Right renal cortex interstitium (tissue), 3 donors: ENCODE measurements at regions not wholly inside any gene's neighbourhood (a gene's known extent, or its start where the extent isn't known, plus 50 kb on each side); places are given as distances from the start of the nearest gene placed in this dataset.
"Not testable (repeated sequence)": the region's sequence is repeated elsewhere in the genome, so short reads cannot be mapped to it uniquely, and the experiment has no call there.

Experiments used
- DNase-seq, 3 donors: peaks; one replicate each; pipeline ENCODE4 v3.0.0-alpha.2; 2013; ENCODE audit warnings: low read depth in 3 of 3, low spot score in 2 of 3

GRCh38 chr2:5175231-5175630 lies 517.0 kb upstream of the SOX11 start:
- DNase-seq: no peak

- DNase-seq: no peak
These were observed 515.4 kb upstream of the SOX11 start for GRCh38 chr2:5176764-5177163.

- DNase-seq: no peak
These were observed 509.2 kb upstream of the SOX11 start for GRCh38 chr2:5183031-5183430.

- DNase-seq: no peak
These were observed 504.9 kb upstream of the SOX11 start for GRCh38 chr2:5187283-5187682.

GRCh38 chr2:5188636-5189035 lies 503.5 kb upstream of the SOX11 start:
- no peak for DNase-seq

GRCh38 chr2:5190023-5190422 lies 502.2 kb upstream of the SOX11 start:
- no peak for DNase-seq

- no peak for DNase-seq
These were observed 496.5 kb upstream of the SOX11 start for GRCh38 chr2:5195636-5196035.

GRCh38 chr2:5203134-5203755 lies 488.9 kb upstream of the SOX11 start:
- DNase-seq: no peak

GRCh38 chr2:5206742-5207141 lies 485.4 kb upstream of the SOX11 start:
- DNase-seq: not testable (repeated sequence)

- DNase-seq: no peak
These were observed 476.1 kb upstream of the SOX11 start for GRCh38 chr2:5215989-5216607.

- DNase-seq: no peak
These were observed 465.0 kb upstream of the SOX11 start for GRCh38 chr2:5227062-5227699.

GRCh38 chr2:5229574-5229973 lies 462.6 kb upstream of the SOX11 start:
- no peak for DNase-seq

- no peak for DNase-seq
These were observed 461.7 kb upstream of the SOX11 start for GRCh38 chr2:5230444-5230843.

GRCh38 chr2:5230855-5231254 lies 461.3 kb upstream of the SOX11 start:
- DNase-seq: no peak

- DNase-seq: no peak
These were observed 460.9 kb upstream of the SOX11 start for GRCh38 chr2:5231287-5231686.

- DNase-seq: no peak
These were observed 457.6 kb upstream of the SOX11 start for GRCh38 chr2:5234563-5234962.

- DNase-seq: no peak
These were observed 456.5 kb upstream of the SOX11 start for GRCh38 chr2:5235701-5236100.

- no peak for DNase-seq
These were observed 455.9 kb upstream of the SOX11 start for GRCh38 chr2:5236249-5236648.

- no peak for DNase-seq
These were observed 449.4 kb upstream of the SOX11 start for GRCh38 chr2:5242751-5243150.

- DNase-seq: no peak
These were observed 441.7 kb upstream of the SOX11 start for GRCh38 chr2:5250482-5250881.

- no peak for DNase-seq
These were observed 438.9 kb upstream of the SOX11 start for GRCh38 chr2:5253263-5253662.

GRCh38 chr2:5254791-5255332 lies 437.3 kb upstream of the SOX11 start:
- no peak for DNase-seq
